Activated B cell treated with CpG ODN at 0.5 μM for 24 hours (primary cell): ENCODE measurements at regions not wholly inside any gene's neighbourhood (a gene's known extent, or its start where the extent isn't known, plus 50 kb on each side); places are given as distances from the start of the nearest gene placed in this dataset.

Experiments
- ATAC-seq: fragments of 200-7000 bp; cut with Tn5 transposase; one replicate; pipeline ENCODE4 v1.10.0; 2021; ENCODE audit warnings: low read depth, mild to moderate bottlenecking, moderate library complexity
- CTCF ChIA-PET: fragments of 350-600 bp; sonication (Branson Sonifier 250); formaldehyde crosslinking; loops from one replicate; lab custom pipeline; 2021; ENCODE audit warnings: antibody characterized with exemption; lab: Charles Lee
- POLR2A ChIA-PET: fragments of 350-600 bp; sonication (Branson Sonifier 250); formaldehyde crosslinking; loops from one replicate; lab custom pipeline; 2021; ENCODE audit warnings: antibody characterized with exemption; lab: Charles Lee
- DNase-seq: peaks from one replicate; pipeline ENCODE4 v3.0.0; 2022
- H3K27ac Mint-ChIP-seq: one replicate; pipeline ENCODE4 v1.8.0; 2020; ENCODE audit warnings: mixed read lengths
- H3K27me3 Mint-ChIP-seq: one replicate; pipeline ENCODE4 v1.8.0; 2021; ENCODE audit warnings: mixed read lengths
- H3K36me3 Mint-ChIP-seq: one replicate; pipeline ENCODE4 v1.8.0; 2021; ENCODE audit warnings: low read depth, mixed read lengths
- H3K4me1 Mint-ChIP-seq: one replicate; pipeline ENCODE4 v1.8.0; 2021; ENCODE audit warnings: mixed read lengths
- H3K4me3 Mint-ChIP-seq: one replicate; pipeline ENCODE4 v1.8.0; 2020; ENCODE audit warnings: mild to moderate bottlenecking, mixed read lengths
- H3K9me3 Mint-ChIP-seq: one replicate; pipeline ENCODE4 v1.8.0; 2020; ENCODE audit warnings: mixed read lengths
- intact Hi-C: fragments of 100-400 bp; cut with micrococcal nuclease; formaldehyde crosslinking; loops from one replicate; pipeline ENCODE4 v1.15.1; 2024
- TF ChIP-seq, protein P1 (sequence below): fragments of 200-600 bp; IDR thresholded peaks from one replicate; pipeline ENCODE4 v1.8.0; 2022; ENCODE audit warnings: antibody characterized with exemption, mild to moderate bottlenecking

DNA sequence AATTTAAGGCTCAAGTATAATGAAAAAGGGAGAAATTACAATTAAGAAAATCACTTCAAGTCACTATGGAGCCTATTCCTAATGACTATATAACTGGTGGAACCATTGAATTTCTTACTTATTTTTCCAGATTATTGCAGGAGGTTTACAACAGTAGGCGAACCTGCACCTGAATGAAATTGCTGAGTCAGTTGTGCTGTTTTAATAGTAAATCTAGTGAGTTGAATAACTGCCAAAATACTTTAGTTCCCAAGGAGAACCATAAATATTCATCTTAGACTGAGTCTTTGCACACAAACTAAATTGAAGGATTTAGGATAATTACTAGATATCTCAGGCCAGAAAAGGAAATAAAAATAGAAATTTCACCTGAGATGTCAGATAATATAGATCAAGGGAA is 1052.8 kb downstream of the NAALADL2 start:
- ATAC-seq (no peak), DNase-seq (no peak)
- no peaks in the 10 kb centered on the region for H3K27me3 Mint-ChIP-seq
- H3K27ac Mint-ChIP-seq, result no peak overlapping the region
- H3K36me3 Mint-ChIP-seq, result no peaks in the 10 kb centered on the region
- ChIA-PET POLR2A (no interaction called here), CTCF (no interaction called here)
- no peaks in the 10 kb centered on the region for H3K4me1 Mint-ChIP-seq
- TF ChIP-seq, protein P1, sequence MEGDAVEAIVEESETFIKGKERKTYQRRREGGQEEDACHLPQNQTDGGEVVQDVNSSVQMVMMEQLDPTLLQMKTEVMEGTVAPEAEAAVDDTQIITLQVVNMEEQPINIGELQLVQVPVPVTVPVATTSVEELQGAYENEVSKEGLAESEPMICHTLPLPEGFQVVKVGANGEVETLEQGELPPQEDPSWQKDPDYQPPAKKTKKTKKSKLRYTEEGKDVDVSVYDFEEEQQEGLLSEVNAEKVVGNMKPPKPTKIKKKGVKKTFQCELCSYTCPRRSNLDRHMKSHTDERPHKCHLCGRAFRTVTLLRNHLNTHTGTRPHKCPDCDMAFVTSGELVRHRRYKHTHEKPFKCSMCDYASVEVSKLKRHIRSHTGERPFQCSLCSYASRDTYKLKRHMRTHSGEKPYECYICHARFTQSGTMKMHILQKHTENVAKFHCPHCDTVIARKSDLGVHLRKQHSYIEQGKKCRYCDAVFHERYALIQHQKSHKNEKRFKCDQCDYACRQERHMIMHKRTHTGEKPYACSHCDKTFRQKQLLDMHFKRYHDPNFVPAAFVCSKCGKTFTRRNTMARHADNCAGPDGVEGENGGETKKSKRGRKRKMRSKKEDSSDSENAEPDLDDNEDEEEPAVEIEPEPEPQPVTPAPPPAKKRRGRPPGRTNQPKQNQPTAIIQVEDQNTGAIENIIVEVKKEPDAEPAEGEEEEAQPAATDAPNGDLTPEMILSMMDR, result no peak
- intact Hi-C loops, result no loop called here
- H3K4me3 Mint-ChIP-seq, result no peak overlapping the region
- peaks cover 3% of the 10 kb centered on the region for H3K9me3 Mint-ChIP-seq

DNA sequence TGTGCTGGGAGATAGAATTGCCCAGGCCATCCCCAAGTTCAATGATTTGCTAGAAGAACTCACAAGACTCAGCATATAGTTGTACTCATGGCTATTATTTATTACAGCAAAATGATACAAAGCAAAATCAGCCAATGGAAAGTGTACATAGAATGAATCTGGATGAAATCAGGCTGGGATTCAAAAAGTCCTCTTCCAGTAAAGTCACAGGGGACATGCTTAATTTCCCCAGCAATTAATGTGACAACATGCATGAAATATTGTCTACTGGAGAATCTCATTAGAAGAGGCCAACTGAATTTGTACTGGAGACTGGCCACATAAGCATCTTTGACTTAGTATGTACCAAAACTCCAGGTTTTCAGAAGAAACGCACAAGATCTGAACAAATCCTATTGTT is 1043.1 kb downstream of the NAALADL2 start:
- POLR2A ChIA-PET, result no interaction called here
- Mint-ChIP-seq H3K36me3 (no peaks in the 10 kb centered on the region), H3K27me3 (no peaks in the 10 kb centered on the region), H3K27ac (no peak overlapping the region), H3K9me3 (peaks cover 7% of the 10 kb centered on the region), H3K4me3 (no peak overlapping the region), H3K4me1 (no peaks in the 10 kb centered on the region)
- ATAC-seq (no peak), DNase-seq (no peak)
- CTCF ChIA-PET, result no interaction called here
- TF ChIP-seq, protein P1, result no peak
- intact Hi-C loops, result no loop called here

DNA sequence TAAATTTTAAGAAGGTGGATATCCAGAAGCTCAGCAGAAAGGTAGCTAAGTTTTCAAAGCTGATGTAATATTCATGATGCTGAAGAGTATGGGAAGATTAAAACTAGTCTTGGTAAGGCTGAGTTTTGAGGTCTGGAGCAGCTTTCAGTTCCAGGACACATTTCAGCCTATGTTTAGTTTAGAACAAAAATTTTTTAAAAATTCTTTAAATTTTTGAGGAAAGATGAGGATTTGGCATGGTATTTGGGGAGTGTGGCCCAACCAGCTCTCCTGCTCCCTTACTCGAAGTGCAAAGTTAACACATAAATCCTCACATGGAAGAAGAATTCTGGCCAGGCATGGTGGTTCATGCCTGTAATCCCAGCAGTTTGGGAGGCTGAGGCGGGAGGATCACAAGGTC is 1039.1 kb downstream of the NAALADL2 start:
- no peaks in the 10 kb centered on the region for H3K36me3 Mint-ChIP-seq
- H3K27me3 Mint-ChIP-seq, result no peaks in the 10 kb centered on the region
- TF ChIP-seq, protein P1, result no peak
- no peak for ATAC-seq
- no peaks in the 10 kb centered on the region for H3K4me1 Mint-ChIP-seq
- H3K4me3 Mint-ChIP-seq, result no peak overlapping the region
- peaks cover 11% of the 10 kb centered on the region for H3K9me3 Mint-ChIP-seq
- no peak overlapping the region for H3K27ac Mint-ChIP-seq
- CTCF ChIA-PET, result no interaction called here
- POLR2A ChIA-PET, result no interaction called here
- intact Hi-C loops, result no loop called here
- DNase-seq, result no peak

DNA sequence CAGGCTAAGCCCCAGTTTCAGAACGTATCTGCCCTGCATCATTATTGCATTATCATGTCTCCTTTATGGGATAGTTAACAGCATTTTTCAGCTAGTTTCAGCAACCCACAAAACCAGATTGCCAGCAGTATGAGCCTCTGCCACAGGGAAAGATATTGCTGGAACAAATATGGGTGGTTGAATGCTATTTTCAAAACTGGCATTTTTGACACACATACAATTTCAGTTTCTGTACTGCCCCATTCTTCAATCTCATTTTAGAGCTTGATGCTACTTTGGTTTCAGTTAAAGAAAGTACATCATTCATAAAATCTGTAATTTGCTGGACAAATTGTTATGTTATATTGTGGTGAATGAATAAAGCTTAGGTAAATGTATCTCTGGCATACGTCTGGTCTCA is 1037.5 kb downstream of the NAALADL2 start:
- no peaks in the 10 kb centered on the region for H3K27me3 Mint-ChIP-seq
- peaks cover 13% of the 10 kb centered on the region for H3K9me3 Mint-ChIP-seq
- ChIA-PET POLR2A (no interaction called here), CTCF (no interaction called here)
- H3K4me1 Mint-ChIP-seq, result no peaks in the 10 kb centered on the region
- DNase-seq (no peak), ATAC-seq (no peak)
- intact Hi-C loops, result no loop called here
- no peak overlapping the region for H3K4me3 Mint-ChIP-seq
- H3K27ac Mint-ChIP-seq, result no peak overlapping the region
- TF ChIP-seq, protein P1, result no peak
- H3K36me3 Mint-ChIP-seq, result no peaks in the 10 kb centered on the region

DNA sequence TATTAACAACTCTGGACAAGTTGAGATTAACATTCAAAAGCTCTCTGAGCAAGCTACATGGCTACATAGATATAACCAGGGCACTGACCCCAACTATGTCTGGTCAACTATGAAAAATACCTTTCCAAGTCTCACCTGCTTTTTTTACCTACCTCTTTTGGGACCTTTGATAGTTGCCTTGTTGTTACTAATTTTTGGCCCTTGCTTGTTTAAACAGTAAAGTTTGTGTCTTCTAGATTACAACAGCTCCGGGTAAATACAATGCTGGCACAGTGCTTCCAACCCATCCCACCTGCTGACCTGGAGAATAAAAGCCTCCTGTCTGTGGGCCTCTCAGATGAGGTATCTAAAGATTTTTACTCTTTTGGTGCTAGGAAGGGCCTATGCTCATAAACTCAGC is 1036.6 kb downstream of the NAALADL2 start:
- Mint-ChIP-seq H3K27ac (no peak overlapping the region), H3K36me3 (no peaks in the 10 kb centered on the region), H3K9me3 (peaks cover 13% of the 10 kb centered on the region), H3K4me1 (no peaks in the 10 kb centered on the region), H3K4me3 (no peak overlapping the region), H3K27me3 (no peaks in the 10 kb centered on the region)
- TF ChIP-seq, protein P1, result no peak
- intact Hi-C loops, result no loop called here
- ATAC-seq, result no peak
- POLR2A ChIA-PET, result no interaction called here
- CTCF ChIA-PET, result no interaction called here
- no peak for DNase-seq
